Parathyroid adenoma (tissue), 2 donors: ENCODE measurements at regions not wholly inside any gene's neighbourhood (a gene's known extent, or its start where the extent isn't known, plus 50 kb on each side); places are given as distances from the start of the nearest gene placed in this dataset.

ENCODE experiments used
- H2AFZ ChIP-seq: fragments of 300-600 bp; sonication (generic); one replicate; pipeline ENCODE4 v1.7.0; 2017; ENCODE audit warnings: antibody characterized with exemption, mild to moderate bottlenecking
- H3K27ac ChIP-seq: fragments of 300-600 bp; sonication (generic); one replicate; pipeline ENCODE4 v1.7.0; 2017
- H3K27me3 ChIP-seq: fragments of 300-600 bp; sonication (generic); one replicate; pipeline ENCODE4 v1.7.0; 2017; ENCODE audit warnings: low read length; ENCODE audit not compliant: control insufficient read depth, insufficient read depth
- H3K36me3 ChIP-seq: fragments of 300-600 bp; sonication (generic); one replicate; pipeline ENCODE4 v1.7.0; 2017; ENCODE audit warnings: low read length; ENCODE audit not compliant: control insufficient read depth, insufficient read depth
- H3K4me1 ChIP-seq: fragments of 300-600 bp; sonication (generic); one replicate; pipeline ENCODE4 v1.7.0; 2017; ENCODE audit warnings: control low read depth
- H3K4me2 ChIP-seq: fragments of 300-600 bp; sonication (generic); one replicate; pipeline ENCODE4 v1.7.0; 2017; ENCODE audit warnings: low read length
- H3K4me3 ChIP-seq: fragments of 300-600 bp; sonication (generic); one replicate; pipeline ENCODE4 v1.7.0; 2017; ENCODE audit warnings: low read depth, low read length
- H3K79me2 ChIP-seq: fragments of 300-600 bp; sonication (generic); one replicate; pipeline ENCODE4 v1.7.0; 2017; ENCODE audit warnings: control low read depth
- H3K9ac ChIP-seq: fragments of 300-600 bp; sonication (generic); one replicate; pipeline ENCODE4 v1.7.0; 2017; ENCODE audit warnings: mild to moderate bottlenecking
- H3K9me3 ChIP-seq: fragments of 300-600 bp; sonication (generic); one replicate; pipeline ENCODE4 v1.7.0; 2017; ENCODE audit warnings: low read length; ENCODE audit not compliant: control insufficient read depth
- CTCF ChIP-seq: fragments of 300-600 bp; sonication (generic); IDR thresholded peaks from one replicate; pipeline ENCODE4 v1.7.0; 2017; ENCODE audit warnings: antibody characterized with exemption, mild to moderate bottlenecking
- donor health status: primary hyperparathyroidism.

DNA sequence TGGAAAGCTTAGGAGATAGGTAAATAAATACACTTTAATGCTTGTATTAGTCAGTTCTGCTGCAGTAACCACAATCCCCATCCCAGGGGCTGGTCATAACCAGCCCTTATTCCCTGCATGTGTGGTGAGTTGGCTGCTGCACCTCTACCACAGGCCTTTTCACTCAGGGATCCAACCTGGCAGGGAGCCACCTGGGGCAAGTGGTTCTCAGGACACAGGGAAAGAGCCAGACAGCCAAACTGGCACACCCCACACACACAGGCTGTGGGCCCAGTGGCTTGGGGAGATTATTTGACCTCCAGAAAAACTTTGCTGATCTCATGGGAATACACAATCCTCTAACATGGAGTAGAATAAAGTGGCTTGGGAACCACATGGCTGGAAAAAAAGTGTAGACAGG lies 400.0 kb upstream of the RNF32 start:
- no peak overlapping the region for H3K4me2 ChIP-seq
- no peak overlapping the region for H3K27ac ChIP-seq
- no peaks in the 10 kb centered on the region for H3K79me2 ChIP-seq
- H3K27me3 ChIP-seq, result peaks cover 7% of the 10 kb centered on the region
- no peak overlapping the region for H3K4me3 ChIP-seq
- no peaks in the 10 kb centered on the region for H3K36me3 ChIP-seq
- TF ChIP-seq CTCF, result no peak
- no peak overlapping the region for H2AFZ ChIP-seq
- no peaks in the 10 kb centered on the region for H3K9me3 ChIP-seq
- no peaks in the 10 kb centered on the region for H3K4me1 ChIP-seq
- no peak overlapping the region for H3K9ac ChIP-seq

- no peak overlapping the region for H3K4me3 ChIP-seq
- H3K79me2 ChIP-seq, result no peaks in the 10 kb centered on the region
- no peaks in the 10 kb centered on the region for H3K4me1 ChIP-seq
- no peaks in the 10 kb centered on the region for H3K9me3 ChIP-seq
- TF ChIP-seq CTCF, result no peak
- no peaks in the 10 kb centered on the region for H3K36me3 ChIP-seq
- no peak overlapping the region for H2AFZ ChIP-seq
- no peak overlapping the region for H3K27ac ChIP-seq
- no peak overlapping the region for H3K4me2 ChIP-seq
- H3K27me3 ChIP-seq, result peaks cover 7% of the 10 kb centered on the region
- H3K9ac ChIP-seq, result no peak overlapping the region
Measured at GRCh38 chr7:156238366-156239133, 402.0 kb upstream of the RNF32 start.

DNA sequence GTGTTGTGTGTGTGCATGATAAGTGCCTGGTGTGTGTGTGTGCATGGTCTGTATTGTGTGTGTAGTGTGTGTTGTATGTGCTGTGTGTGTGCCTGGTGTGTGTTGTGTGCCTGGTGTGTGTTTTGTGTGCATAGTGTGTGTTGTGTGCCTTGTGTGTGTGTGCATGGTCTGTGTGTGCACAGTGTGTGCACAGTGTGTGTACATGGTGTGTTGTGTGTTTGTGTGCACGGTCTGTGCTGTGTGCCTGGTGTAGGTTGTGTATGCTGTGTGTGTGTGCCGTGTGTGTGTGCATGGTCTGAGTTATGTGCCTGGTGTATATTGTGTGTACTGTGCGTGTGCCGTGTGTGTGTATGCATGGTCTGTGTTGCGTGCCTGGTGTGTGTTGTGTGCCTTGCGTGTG lies 403.0 kb upstream of the RNF32 start:
- H3K27me3 ChIP-seq, result peaks cover 7% of the 10 kb centered on the region
- H2AFZ ChIP-seq, result no peak overlapping the region
- TF ChIP-seq CTCF, result no peak
- H3K27ac ChIP-seq, result no peak overlapping the region
- H3K36me3 ChIP-seq, result no peaks in the 10 kb centered on the region
- H3K4me3 ChIP-seq, result no peak overlapping the region
- no peaks in the 10 kb centered on the region for H3K4me1 ChIP-seq
- H3K79me2 ChIP-seq, result no peaks in the 10 kb centered on the region
- H3K9me3 ChIP-seq, result no peaks in the 10 kb centered on the region
- H3K4me2 ChIP-seq, result no peak overlapping the region
- no peak overlapping the region for H3K9ac ChIP-seq

DNA sequence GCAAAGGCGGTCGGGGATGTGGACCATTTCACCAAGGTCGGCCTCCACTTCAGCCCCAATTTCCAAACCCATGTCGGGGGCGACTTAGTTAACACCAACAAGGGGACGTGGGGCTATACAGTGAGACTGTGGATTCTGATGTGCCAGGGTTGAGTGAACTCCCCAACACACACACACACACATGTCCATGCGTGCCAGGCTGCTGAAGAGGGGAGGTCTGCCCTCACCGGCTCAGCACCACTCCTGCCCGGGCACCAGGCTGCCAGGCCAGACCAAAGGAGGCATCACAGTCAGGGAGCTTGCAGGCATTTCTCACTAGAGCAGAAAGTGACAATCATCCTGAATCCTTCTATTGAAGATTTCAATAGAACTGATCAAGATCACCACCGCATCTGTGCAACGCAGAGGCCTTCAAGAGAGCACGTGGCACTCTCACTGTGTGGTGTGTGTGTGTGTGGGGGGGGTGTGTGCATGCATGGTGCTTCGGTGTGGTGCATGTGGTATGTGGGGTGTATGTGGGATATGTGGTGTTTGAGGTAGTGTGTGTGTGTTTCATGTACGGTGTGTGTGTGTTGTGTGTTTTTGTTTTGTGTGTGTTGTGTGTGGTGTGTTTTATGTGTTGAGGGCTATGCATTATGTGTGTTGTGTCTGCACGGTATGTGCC lies 403.5 kb upstream of the RNF32 start:
- H3K79me2 ChIP-seq, result no peaks in the 10 kb centered on the region
- no peaks in the 10 kb centered on the region for H3K9me3 ChIP-seq
- TF ChIP-seq CTCF, result no peak

More for the DNA sequence above, 403.5 kb upstream of the RNF32 start:
- Histone ChIP-seq H3K27me3 (peaks cover 7% of the 10 kb centered on the region), H3K27ac (no peak overlapping the region), H3K4me3 (no peak overlapping the region), H3K9ac (no peak overlapping the region), H3K4me2 (no peak overlapping the region), H2AFZ (no peak overlapping the region), H3K36me3 (no peaks in the 10 kb centered on the region), H3K4me1 (no peaks in the 10 kb centered on the region)
